CD4-positive, CD25-positive, alpha-beta regulatory T cell (primary cell): ENCODE measurements at regions not wholly inside any gene's neighbourhood (a gene's known extent, or its start where the extent isn't known, plus 50 kb on each side); places are given as distances from the start of the nearest gene placed in this dataset.
"Not testable (repeated sequence)": the region's sequence is repeated elsewhere in the genome, so short reads cannot be mapped to it uniquely, and the experiment has no call there.

Experiments
- ATAC-seq, 2 donors: fragments of 150-1000 bp; cut with Tn5 transposase; one replicate each; pipeline ENCODE4 v1.10.0; 2021; ENCODE audit warnings: low read depth in 2 of 2, moderate number of reproducible peaks in 2 of 2, moderate library complexity in 1 of 2
- DNase-seq, 3 donors: peaks; one replicate each; pipeline versions ENCODE4 v3.0.0 to v3.0.0-alpha.2; 2012 to 2022; ENCODE audit warnings: mixed read lengths in 1 of 3
- H3K27ac ChIP-seq: one replicate; pipeline ENCODE4 v1.7.0; 2013; ENCODE audit warnings: mild to moderate bottlenecking, low read length; ENCODE audit not compliant: insufficient read depth, poor library complexity, severe bottlenecking
- H3K27me3 ChIP-seq: one replicate; pipeline ENCODE4 v1.7.0; 2013; ENCODE audit warnings: low read length; ENCODE audit not compliant: control insufficient read depth, insufficient read depth
- H3K36me3 ChIP-seq: one replicate; pipeline ENCODE4 v1.7.0; 2013; ENCODE audit warnings: mild to moderate bottlenecking, low read length, moderate library complexity; ENCODE audit not compliant: control insufficient read depth, insufficient read depth
- H3K4me1 ChIP-seq: 2 replicates; pipeline ENCODE4 v1.7.0; 2013; ENCODE audit warnings: mild to moderate bottlenecking, low read length; ENCODE audit not compliant: insufficient read depth, control insufficient read depth, poor library complexity, severe bottlenecking
- H3K4me3 ChIP-seq: one replicate; pipeline ENCODE4 v1.7.0; 2013; ENCODE audit warnings: low read depth, mild to moderate bottlenecking, low read length, moderate library complexity
- H3K9me3 ChIP-seq, 2 experiments: 1 replicate in 1 of 2; 2 replicates in 1 of 2; pipeline ENCODE4 v1.7.0; 2013; ENCODE audit warnings: low read length in 2 of 2, mild to moderate bottlenecking in 1 of 2, moderate library complexity in 1 of 2; ENCODE audit not compliant: control insufficient read depth in 2 of 2
- H3K27ac Mint-ChIP-seq, 3 donors: one replicate each; pipeline ENCODE4 v1.8.0; 2020 to 2022; ENCODE audit warnings: mild to moderate bottlenecking in 3 of 3, mixed read lengths in 3 of 3, moderate library complexity in 2 of 3
- H3K27me3 Mint-ChIP-seq: one replicate; pipeline ENCODE4 v1.8.0; 2022; ENCODE audit warnings: mild to moderate bottlenecking, mixed read lengths
- H3K36me3 Mint-ChIP-seq: one replicate; pipeline ENCODE4 v1.8.0; 2020; ENCODE audit warnings: mixed read lengths
- H3K4me1 Mint-ChIP-seq, 4 donors: one replicate each; pipeline ENCODE4 v1.8.0; 2020 to 2022; ENCODE audit warnings: mixed read lengths in 4 of 4, mild to moderate bottlenecking in 1 of 4
- H3K4me3 Mint-ChIP-seq, 4 donors: one replicate each; pipeline ENCODE4 v1.8.0; 2020 to 2022; ENCODE audit warnings: mild to moderate bottlenecking in 4 of 4, mixed read lengths in 4 of 4, moderate library complexity in 3 of 4
- H3K9me3 Mint-ChIP-seq, 7 donors: one replicate each; pipeline ENCODE4 v1.8.0; 2020 to 2022; ENCODE audit warnings: mixed read lengths in 7 of 7, mild to moderate bottlenecking in 3 of 7, moderate library complexity in 2 of 7

GRCh38 chr4:126520731-126521130 is 1112.0 kb upstream of the INTU start:
- no peaks in the 10 kb centered on the region for H3K36me3 ChIP-seq
- no peak overlapping the region for H3K4me3 Mint-ChIP-seq
- no peaks in the 10 kb centered on the region for H3K4me1 ChIP-seq
- no peak overlapping the region for H3K27ac Mint-ChIP-seq
- H3K36me3 Mint-ChIP-seq: no peaks in the 10 kb centered on the region
- DNase-seq (no peak), ATAC-seq (no peak)
- peaks cover 0 to 9% (median 6%) of the 10 kb centered on the region in 7 donors for H3K9me3 Mint-ChIP-seq
- H3K4me1 Mint-ChIP-seq: no peaks in the 10 kb centered on the region
- peaks cover 0 to 12% of the 10 kb centered on the region in 2 experiments for H3K9me3 ChIP-seq
- no peak overlapping the region for H3K27ac ChIP-seq
- no peaks in the 10 kb centered on the region for H3K27me3 Mint-ChIP-seq
- H3K27me3 ChIP-seq: no peaks in the 10 kb centered on the region
- H3K4me3 ChIP-seq: no peak overlapping the region

DNA sequence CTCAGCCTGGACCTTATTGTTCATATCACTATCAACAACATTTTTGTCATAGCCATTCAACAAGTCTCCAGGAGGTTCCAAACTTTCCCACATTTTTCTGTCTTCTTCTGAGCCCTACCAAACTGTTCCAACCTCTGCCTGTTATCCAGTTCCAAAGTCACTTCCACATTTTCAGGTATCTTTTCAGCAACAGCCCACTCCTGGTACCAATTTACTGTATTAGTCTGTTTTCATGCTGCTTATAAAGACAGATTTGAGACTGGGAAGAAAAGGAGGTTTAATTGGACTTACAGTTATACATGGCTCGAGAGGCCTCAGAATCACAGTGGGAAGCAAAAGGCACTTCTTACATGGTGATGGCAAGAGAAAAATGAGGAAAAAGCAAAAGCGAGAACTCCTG is 1107.4 kb upstream of the INTU start:
- H3K27ac ChIP-seq, H3K36me3 ChIP-seq, H3K4me3 Mint-ChIP-seq, H3K36me3 Mint-ChIP-seq, H3K27ac Mint-ChIP-seq, DNase-seq, H3K4me3 ChIP-seq, H3K4me1 Mint-ChIP-seq, ATAC-seq, H3K27me3 Mint-ChIP-seq, H3K27me3 ChIP-seq, H3K4me1 ChIP-seq: not testable (repeated sequence)
- peaks cover 0 to 18% of the 10 kb centered on the region in 2 experiments for H3K9me3 ChIP-seq
- peaks cover 4 to 20% (median 8%) of the 10 kb centered on the region in 7 donors for H3K9me3 Mint-ChIP-seq

GRCh38 chr4:126526335-126526734 is 1106.4 kb upstream of the INTU start:
- H3K27ac ChIP-seq: no peak overlapping the region
- no peak overlapping the region for H3K4me3 ChIP-seq
- H3K27me3 ChIP-seq: no peaks in the 10 kb centered on the region
- no peak for ATAC-seq
- no peaks in the 10 kb centered on the region for H3K4me1 Mint-ChIP-seq
- DNase-seq: no peak
- H3K4me1 ChIP-seq: no peaks in the 10 kb centered on the region
- no peaks in the 10 kb centered on the region for H3K36me3 ChIP-seq
- peaks cover 0 to 18% of the 10 kb centered on the region in 2 experiments for H3K9me3 ChIP-seq
- no peaks in the 10 kb centered on the region for H3K36me3 Mint-ChIP-seq
- H3K4me3 Mint-ChIP-seq: no peak overlapping the region
- H3K9me3 Mint-ChIP-seq: peaks cover 4 to 20% (median 8%) of the 10 kb centered on the region in 7 donors
- H3K27me3 Mint-ChIP-seq: no peaks in the 10 kb centered on the region
- no peak overlapping the region for H3K27ac Mint-ChIP-seq

GRCh38 chr4:126529997-126530396 is 1102.8 kb upstream of the INTU start:
- Mint-ChIP-seq H3K9me3 (peaks cover 4 to 25% (median 8%) of the 10 kb centered on the region in 7 donors), H3K27me3 (no peaks in the 10 kb centered on the region), H3K36me3 (no peaks in the 10 kb centered on the region), H3K27ac (no peak overlapping the region), H3K4me3 (no peak overlapping the region), H3K4me1 (no peaks in the 10 kb centered on the region)
- H3K4me3 ChIP-seq: no peak overlapping the region
- peaks cover 0 to 6% of the 10 kb centered on the region in 2 experiments for H3K9me3 ChIP-seq
- no peaks in the 10 kb centered on the region for H3K27me3 ChIP-seq
- DNase-seq: no peak
- ATAC-seq: no peak
- H3K36me3 ChIP-seq: no peaks in the 10 kb centered on the region
- no peaks in the 10 kb centered on the region for H3K4me1 ChIP-seq
- H3K27ac ChIP-seq: no peak overlapping the region

DNA sequence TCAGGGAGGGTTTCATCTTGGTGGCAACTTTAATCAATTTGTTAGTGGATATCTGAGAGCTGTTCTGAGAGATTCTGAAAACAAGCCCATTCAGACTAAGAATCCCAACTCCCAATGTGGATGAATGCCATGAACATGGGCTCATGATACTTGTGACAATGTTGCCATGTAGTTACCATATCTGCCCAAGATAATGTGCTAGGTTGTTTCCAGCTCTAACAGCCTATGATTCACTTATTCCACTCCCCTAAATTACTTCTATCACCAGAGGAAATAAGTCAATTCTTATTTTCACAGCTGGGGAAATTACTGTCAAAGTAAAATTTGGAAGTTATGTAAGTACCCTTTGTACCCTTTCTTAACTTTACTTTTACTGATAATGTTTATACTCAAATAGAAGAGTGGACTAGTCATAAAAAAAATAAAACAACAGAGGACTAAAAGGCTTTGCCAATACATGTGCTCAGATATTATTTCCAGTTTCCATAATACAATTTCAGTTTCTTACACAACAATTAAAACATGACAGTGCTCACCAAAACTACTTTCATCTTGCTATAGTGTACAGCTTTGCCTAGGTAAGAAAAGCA is 1101.7 kb upstream of the INTU start:
- Histone ChIP-seq H3K27ac (no peak overlapping the region), H3K27me3 (no peaks in the 10 kb centered on the region), H3K4me1 (no peaks in the 10 kb centered on the region), H3K9me3 (peaks cover 0 to 6% of the 10 kb centered on the region in 2 experiments), H3K4me3 (no peak overlapping the region), H3K36me3 (no peaks in the 10 kb centered on the region)
- H3K36me3 Mint-ChIP-seq: no peaks in the 10 kb centered on the region
- DNase-seq (no peak), ATAC-seq (no peak)
- no peak overlapping the region for H3K27ac Mint-ChIP-seq
- H3K4me1 Mint-ChIP-seq: no peaks in the 10 kb centered on the region
- no peak overlapping the region for H3K4me3 Mint-ChIP-seq
- peaks cover 4 to 21% (median 9%) of the 10 kb centered on the region in 7 donors for H3K9me3 Mint-ChIP-seq
- H3K27me3 Mint-ChIP-seq: no peaks in the 10 kb centered on the region

DNA sequence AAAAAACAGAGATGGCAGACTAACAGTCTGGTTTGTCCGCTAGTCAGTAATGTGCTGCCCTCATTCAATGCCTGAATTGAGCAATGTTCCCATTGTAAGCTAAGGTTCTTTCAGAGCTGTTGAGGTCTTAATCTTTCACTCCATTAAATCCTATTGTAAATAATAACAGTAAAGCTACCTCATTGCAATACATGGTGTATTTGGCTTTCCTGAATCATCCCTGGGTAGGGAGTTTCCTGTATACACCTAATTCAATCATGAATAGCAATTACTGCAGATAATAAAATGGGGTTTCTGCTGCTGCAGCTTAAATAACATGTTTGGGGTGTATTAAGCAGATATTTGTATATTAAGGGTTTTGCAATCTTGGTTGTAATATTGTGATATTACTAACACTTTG is 1100.2 kb upstream of the INTU start:
- Histone ChIP-seq H3K9me3 (no peaks in the 10 kb centered on the region), H3K27me3 (no peaks in the 10 kb centered on the region), H3K4me1 (no peaks in the 10 kb centered on the region), H3K27ac (no peak overlapping the region), H3K36me3 (no peaks in the 10 kb centered on the region), H3K4me3 (no peak overlapping the region)
- Mint-ChIP-seq H3K4me1 (no peaks in the 10 kb centered on the region), H3K36me3 (no peaks in the 10 kb centered on the region), H3K9me3 (peaks cover 1 to 16% (median 5%) of the 10 kb centered on the region in 7 donors), H3K4me3 (no peak overlapping the region), H3K27ac (no peak overlapping the region), H3K27me3 (no peaks in the 10 kb centered on the region)
- DNase-seq: no peak
- ATAC-seq: no peak

DNA sequence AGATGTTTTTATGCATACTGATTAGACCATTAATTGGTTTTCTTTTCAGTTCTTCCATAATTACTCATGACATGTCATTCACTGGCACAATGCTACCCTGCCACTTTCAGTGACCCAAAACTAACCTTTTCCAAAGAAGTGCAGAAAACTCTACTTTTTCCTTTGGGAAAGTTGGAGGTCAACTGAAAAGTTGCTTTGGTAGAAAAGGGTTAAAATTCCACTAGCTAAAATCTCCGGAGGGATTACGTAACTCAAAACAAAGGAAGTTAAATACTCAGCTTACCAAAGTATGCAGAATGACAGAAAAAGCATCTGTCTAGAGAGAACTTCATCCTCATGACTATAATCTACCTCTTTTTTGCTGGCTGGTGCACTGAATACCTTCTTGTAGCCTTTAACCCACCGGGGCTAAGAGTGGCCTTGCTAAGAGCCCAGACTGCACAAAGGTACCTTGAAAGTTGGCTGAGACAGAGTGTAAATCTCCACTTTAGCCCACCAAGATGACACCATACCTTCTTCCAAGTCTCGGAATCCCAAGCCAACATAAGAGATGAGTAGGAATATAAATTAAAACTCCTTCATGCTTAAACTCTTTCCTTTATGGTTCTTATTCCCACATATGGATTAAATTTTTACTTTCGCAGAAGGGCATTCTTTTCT is 1099.5 kb upstream of the INTU start:
- Histone ChIP-seq H3K4me3 (no peak overlapping the region), H3K4me1 (no peaks in the 10 kb centered on the region), H3K9me3 (no peaks in the 10 kb centered on the region), H3K27me3 (no peaks in the 10 kb centered on the region), H3K36me3 (no peaks in the 10 kb centered on the region), H3K27ac (no peak overlapping the region)
- Mint-ChIP-seq H3K9me3 (peaks cover under 1 to 11% (median 3%) of the 10 kb centered on the region in 7 donors), H3K36me3 (no peaks in the 10 kb centered on the region), H3K4me1 (no peaks in the 10 kb centered on the region), H3K27me3 (no peaks in the 10 kb centered on the region), H3K27ac (no peak overlapping the region), H3K4me3 (no peak overlapping the region)
- ATAC-seq: no peak
- DNase-seq: no peak

GRCh38 chr4:126539771-126540170 is 1093.0 kb upstream of the INTU start:
- Histone ChIP-seq H3K27me3 (no peaks in the 10 kb centered on the region), H3K27ac (no peak overlapping the region), H3K4me3 (no peak overlapping the region), H3K9me3 (no peaks in the 10 kb centered on the region), H3K4me1 (no peaks in the 10 kb centered on the region), H3K36me3 (no peaks in the 10 kb centered on the region)
- no peaks in the 10 kb centered on the region for H3K36me3 Mint-ChIP-seq
- H3K27me3 Mint-ChIP-seq: no peaks in the 10 kb centered on the region
- ATAC-seq (no peak), DNase-seq (no peak)
- no peak overlapping the region for H3K27ac Mint-ChIP-seq
- no peaks in the 10 kb centered on the region for H3K4me1 Mint-ChIP-seq
- H3K9me3 Mint-ChIP-seq: peaks cover 1 to 8% (median 4%) of the 10 kb centered on the region in 7 donors
- H3K4me3 Mint-ChIP-seq: no peak overlapping the region
